GM18505 (cell line): ENCODE measurements at regions not wholly inside any gene's neighbourhood (a gene's known extent, or its start where the extent isn't known, plus 50 kb on each side); places are given as distances from the start of the nearest gene placed in this dataset.
A peak's percentile ranks its signal among the peaks of the same experiment; 100 is the strongest.

Experiments
- ATAC-seq: cut with Tn5 transposase; IDR thresholded peaks from one replicate; pipeline ENCODE4 v1.9.1; 2021; ENCODE audit not compliant: unreplicated experiment
- POLR2A ChIP-seq: IDR thresholded peaks from 4 replicates; pipeline ENCODE4 v1.6.1; 2011; ENCODE audit warnings: borderline replicate concordance; ENCODE audit not compliant: insufficient read depth, insufficient read length; ENCODE audit errors: extremely low read depth

GRCh38 chr17:68169840-68170239 lies 78.0 kb upstream of the AMZ2 start:
- no peak for ATAC-seq
- TF ChIP-seq POLR2A: no peak

GRCh38 chr17:68170246-68170645 lies 77.6 kb upstream of the AMZ2 start:
- no peak for TF ChIP-seq POLR2A
- ATAC-seq: no peak

DNA sequence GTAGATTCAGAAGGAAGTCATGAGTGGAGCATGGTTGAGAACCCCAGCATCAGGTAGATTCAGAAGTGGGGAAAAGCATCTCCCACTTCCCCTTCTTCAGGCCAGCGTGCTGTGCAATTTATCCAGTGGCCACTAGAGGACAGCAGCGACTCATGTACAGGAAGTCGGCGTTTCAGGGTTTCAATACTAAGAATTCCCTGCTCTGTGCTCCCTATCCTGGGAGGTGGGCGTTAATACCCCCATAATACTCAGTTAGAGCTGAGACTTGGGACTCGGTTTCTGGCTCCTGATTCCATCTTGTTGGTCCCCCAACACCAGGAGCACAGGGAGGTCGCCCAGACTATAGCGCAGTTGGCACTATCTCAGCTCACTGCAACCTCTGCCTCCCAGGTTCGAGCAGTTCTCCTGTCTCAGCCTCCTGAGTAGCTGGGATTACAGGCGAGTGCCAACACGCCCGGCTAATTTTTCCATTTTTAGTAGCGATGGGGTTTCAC lies 75.3 kb upstream of the AMZ2 start:
- ATAC-seq: no peak

GRCh38 chr17:68175416-68175815 lies 72.4 kb upstream of the AMZ2 start:
- no peak for TF ChIP-seq POLR2A
- ATAC-seq: no peak

More for the DNA sequence above, 75.3 kb upstream of the AMZ2 start:
- no peak for TF ChIP-seq POLR2A

DNA sequence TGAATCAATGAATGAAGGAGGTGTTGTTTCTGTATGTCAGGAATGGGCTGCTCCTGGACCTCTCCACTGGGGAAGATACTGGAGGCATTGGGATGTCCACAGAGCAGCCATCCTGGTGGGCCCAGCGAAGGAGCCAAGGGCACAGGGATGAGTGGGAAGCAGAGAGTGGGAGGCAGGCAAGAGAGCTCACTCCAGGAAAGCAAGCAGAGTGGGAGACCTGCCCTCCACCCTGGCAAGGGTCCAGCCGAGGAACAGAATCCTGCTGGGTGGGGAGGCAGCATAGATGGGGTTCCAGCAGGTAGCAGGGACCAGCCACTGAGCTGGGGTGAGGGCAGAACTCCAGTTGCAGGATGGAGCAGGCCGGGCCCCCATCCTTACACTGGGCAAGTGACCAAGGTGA lies 71.9 kb upstream of the AMZ2 start:
- TF ChIP-seq POLR2A: no peak
- ATAC-seq: no peak

- ATAC-seq: no peak
- TF ChIP-seq POLR2A: no peak
These were observed 71.1 kb upstream of the AMZ2 start for GRCh38 chr17:68176718-68177117.

DNA sequence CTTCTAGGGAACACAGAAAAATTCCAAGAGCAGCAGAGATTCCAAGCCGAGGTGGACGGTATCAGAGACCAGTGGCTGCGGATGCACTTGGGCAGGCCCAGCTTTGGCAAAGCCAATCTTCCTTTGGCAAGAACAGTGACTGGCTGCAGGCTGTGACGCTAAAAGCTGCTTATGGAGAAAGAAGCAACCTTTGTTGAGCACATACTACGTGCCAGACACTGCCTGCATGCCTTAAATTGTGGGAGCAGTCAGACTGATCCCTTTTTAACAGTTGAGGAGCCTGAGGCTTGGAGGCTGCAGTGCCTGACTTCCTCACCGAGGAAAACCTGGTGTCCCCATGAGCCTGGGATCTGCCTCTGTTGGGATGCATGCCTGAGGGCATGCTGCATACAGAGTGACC lies 69.0 kb upstream of the AMZ2 start:
- no peak for TF ChIP-seq POLR2A
- no peak for ATAC-seq

GRCh38 chr17:68179236-68179925 lies 68.5 kb upstream of the AMZ2 start:
- TF ChIP-seq POLR2A: no peak
- no peak for ATAC-seq

GRCh38 chr17:68179926-68180285 lies 67.9 kb upstream of the AMZ2 start:
- no peak for TF ChIP-seq POLR2A
- no peak for ATAC-seq

- peak; percentile 54 for ATAC-seq
These were observed 65.9 kb upstream of the AMZ2 start for GRCh38 chr17:68182011-68182306.

GRCh38 chr17:68182940-68183551 lies 64.8 kb upstream of the AMZ2 start:
- ATAC-seq: peak; percentile 40
- TF ChIP-seq POLR2A: peak; percentile 35

More at GRCh38 chr17:68182011-68182306, 65.9 kb upstream of the AMZ2 start:
- TF ChIP-seq POLR2A: no peak

- TF ChIP-seq POLR2A: no peak
- no peak for ATAC-seq
These were observed 63.7 kb upstream of the AMZ2 start for GRCh38 chr17:68184141-68184571.

GRCh38 chr17:68184816-68185436 lies 62.9 kb upstream of the AMZ2 start:
- TF ChIP-seq POLR2A: no peak
- no peak for ATAC-seq

GRCh38 chr17:68185820-68186219 lies 62.0 kb upstream of the AMZ2 start:
- no peak for ATAC-seq
- no peak for TF ChIP-seq POLR2A
